CD4-positive, alpha-beta T cell treated with Interleukin-2 at 100 ng/mL for 4 hours (primary cell): ENCODE measurements at regions not wholly inside any gene's neighbourhood (a gene's known extent, or its start where the extent isn't known, plus 50 kb on each side); places are given as distances from the start of the nearest gene placed in this dataset.

Experiments used
- DNase-seq: peaks from one replicate; pipeline ENCODE4 v3.0.0-alpha.2; 2020; ENCODE audit warnings: low spot score

GRCh38 chr19:28406966-28407365, 806.0 kb downstream of the UQCRFS1 start:
- no peak for DNase-seq

GRCh38 chr19:28405346-28405742, 807.6 kb downstream of the UQCRFS1 start:
- DNase-seq, result no peak

- DNase-seq, result no peak
These were observed 808.5 kb downstream of the UQCRFS1 start for GRCh38 chr19:28404472-28404871.

GRCh38 chr19:28403690-28404089, 809.3 kb downstream of the UQCRFS1 start:
- no peak for DNase-seq

- DNase-seq, result no peak
These were observed 810.2 kb downstream of the UQCRFS1 start for GRCh38 chr19:28402701-28403290.

- no peak for DNase-seq
These were observed 811.1 kb downstream of the UQCRFS1 start for GRCh38 chr19:28401739-28402424.

GRCh38 chr19:28400953-28401671, 811.8 kb downstream of the UQCRFS1 start:
- no peak for DNase-seq

GRCh38 chr19:28399187-28399586, 813.8 kb downstream of the UQCRFS1 start:
- no peak for DNase-seq

GRCh38 chr19:28397800-28398199, 815.2 kb downstream of the UQCRFS1 start:
- DNase-seq, result no peak

GRCh38 chr19:28397306-28397705, 815.6 kb downstream of the UQCRFS1 start:
- DNase-seq, result no peak

GRCh38 chr19:28396287-28396831, 816.6 kb downstream of the UQCRFS1 start:
- no peak for DNase-seq

GRCh38 chr19:28394725-28395124, 818.2 kb downstream of the UQCRFS1 start:
- no peak for DNase-seq

- no peak for DNase-seq
These were observed 819.2 kb downstream of the UQCRFS1 start for GRCh38 chr19:28393574-28394336.

- DNase-seq, result no peak
These were observed 824.0 kb downstream of the UQCRFS1 start for GRCh38 chr19:28388988-28389387.

- DNase-seq, result no peak
These were observed 825.4 kb downstream of the UQCRFS1 start for GRCh38 chr19:28387507-28387906.

- no peak for DNase-seq
These were observed 826.5 kb downstream of the UQCRFS1 start for GRCh38 chr19:28386470-28386869.

- DNase-seq, result no peak
These were observed 826.9 kb downstream of the UQCRFS1 start for GRCh38 chr19:28386066-28386465.

- DNase-seq, result no peak
These were observed 835.9 kb downstream of the UQCRFS1 start for GRCh38 chr19:28377077-28377476.

- DNase-seq, result no peak
These were observed 838.0 kb downstream of the UQCRFS1 start for GRCh38 chr19:28374971-28375370.

GRCh38 chr19:28372576-28373247, 840.2 kb downstream of the UQCRFS1 start:
- DNase-seq, result no peak

- no peak for DNase-seq
These were observed 845.8 kb downstream of the UQCRFS1 start for GRCh38 chr19:28367146-28367545.

GRCh38 chr19:28363254-28363653, 849.7 kb downstream of the UQCRFS1 start:
- DNase-seq, result no peak
